ENCODE measurements at regions not wholly inside any gene's neighbourhood (a gene's known extent, or its start where the extent isn't known, plus 50 kb on each side); places are given as distances from the start of the nearest gene placed in this dataset.

DNA sequence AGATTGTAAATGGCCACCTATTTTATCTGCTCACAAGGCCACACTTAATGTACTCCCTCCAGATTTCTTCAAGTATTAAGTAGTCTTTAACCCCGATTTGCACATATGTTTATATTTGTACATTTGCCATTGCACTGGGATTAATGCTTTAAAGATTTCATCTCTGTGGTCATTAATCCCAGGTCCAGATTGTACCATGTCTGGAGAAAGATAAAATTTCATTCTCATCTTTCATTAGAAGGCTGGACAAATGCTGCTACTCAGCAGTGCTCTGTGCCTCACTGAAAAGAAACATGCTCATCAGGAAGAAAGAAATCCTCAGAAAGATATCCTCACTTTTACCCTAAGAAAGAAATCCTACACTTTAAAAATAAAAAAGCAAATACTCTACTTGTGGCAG lies 62.5 kb upstream of the LRRC3B start:
- no peaks in the 10 kb centered on the region for H3K4me1 ChIP-seq (replicated peaks in 1 of 4; ENCODE audit: control insufficient read depth in 3 of 4, insufficient read depth in 4 of 4, low read length in 3 of 4)
- no peaks in the 10 kb centered on the region for H3K36me3 ChIP-seq (ENCODE audit: control insufficient read depth in 2 of 4, insufficient read depth in 4 of 4, low read length in 3 of 4)
- H3K27ac ChIP-seq (ENCODE audit: low read depth, low read length), result no peak overlapping the region
- no peaks in the 10 kb centered on the region for H3K79me2 ChIP-seq (ENCODE audit: control insufficient read depth in 1 of 2, insufficient read depth in 2 of 2, low read length in 2 of 2)
- no peak overlapping the region for H3K4me2 ChIP-seq (ENCODE audit: insufficient read depth in 1 of 2, low read depth in 2 of 2, low read length in 2 of 2)
- 87% methylated on average over 1 of the region's 1 CpG; no CpG with 5 or more reads in 1 of the 2 experiments for WGBS, 2 experiments (ENCODE audit: extremely low coverage in 1 of 2, insufficient coverage in 1 of 2, insufficient read length in 1 of 2, insufficient replicate concordance in 2 of 2, low coverage in 1 of 2, low lambda C conversion rate in 2 of 2, missing lambda C conversion rate in 1 of 2)
- H4K20me1 ChIP-seq (replicated peaks in 1 of 2; ENCODE audit: control insufficient read depth in 1 of 2, insufficient read depth in 2 of 2, low read length in 2 of 2), result no peaks in the 10 kb centered on the region
- no peaks in the 10 kb centered on the region for H3K79me1 ChIP-seq (ENCODE audit: low read depth, low read length)
- no peak overlapping the region for H3K4me3 ChIP-seq (ENCODE audit: extremely low read depth in 1 of 4, insufficient read depth in 2 of 4, low read depth in 3 of 4, low read length in 4 of 4)
- no peak overlapping the region for H3K23ac ChIP-seq (ENCODE audit: insufficient read length)
- H4K91ac ChIP-seq (replicated peaks; ENCODE audit: insufficient read length, low read length), result no peak overlapping the region
- H2BK120ac ChIP-seq (replicated peaks; ENCODE audit: low read depth, low read length), result no peak overlapping the region
- H2AFZ ChIP-seq (ENCODE audit: low read length), result no peak overlapping the region
- DNase-seq (ENCODE audit: low read depth in 1 of 2, low spot score in 2 of 2) (no peak), FAIRE-seq (no peak)
- CTCF ChIA-PET (ENCODE audit: partially characterized antibody), result interaction anchor here (0.6 kb wide), 1 partner anchor 39 kb away, joined by 3 read pairs; no protein-coding TSS in a partner anchor
- H3K4ac ChIP-seq (replicated peaks; ENCODE audit: insufficient read length, low read depth, low read length), result no peak overlapping the region
- H2BK20ac ChIP-seq (ENCODE audit: low read length), result no peak overlapping the region
- H3K9ac ChIP-seq (replicated peaks in 1 of 4; ENCODE audit: extremely low read depth in 1 of 4, low read depth in 3 of 4, low read length in 3 of 4), result no peak overlapping the region
- H4K5ac ChIP-seq (ENCODE audit: insufficient read length, low read depth, low read length), result no peak overlapping the region
- no peak overlapping the region for H3K14ac ChIP-seq (ENCODE audit: insufficient read length)
- TF ChIP-seq TBP (IDR thresholded peaks at IDR 0.05; ENCODE audit: low read depth, low read length), result no peak
- TF ChIP-seq GABPA (IDR thresholded peaks at IDR 0.05; ENCODE audit: borderline replicate concordance, insufficient read depth, low read length), result no peak
- no peak for TF ChIP-seq CREB1 (IDR thresholded peaks at IDR 0.05)
- TF ChIP-seq CEBPB (IDR thresholded peaks at IDR 0.05; ENCODE audit: low read depth, low read length), result no peak
- TF ChIP-seq, protein P1, sequence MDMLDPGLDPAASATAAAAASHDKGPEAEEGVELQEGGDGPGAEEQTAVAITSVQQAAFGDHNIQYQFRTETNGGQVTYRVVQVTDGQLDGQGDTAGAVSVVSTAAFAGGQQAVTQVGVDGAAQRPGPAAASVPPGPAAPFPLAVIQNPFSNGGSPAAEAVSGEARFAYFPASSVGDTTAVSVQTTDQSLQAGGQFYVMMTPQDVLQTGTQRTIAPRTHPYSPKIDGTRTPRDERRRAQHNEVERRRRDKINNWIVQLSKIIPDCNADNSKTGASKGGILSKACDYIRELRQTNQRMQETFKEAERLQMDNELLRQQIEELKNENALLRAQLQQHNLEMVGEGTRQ (IDR thresholded peaks at IDR 0.05; ENCODE audit: low read length), result no peak
- no peak for TF ChIP-seq SUZ12 (IDR thresholded peaks at IDR 0.05; ENCODE audit: low read length)
- no peak for TF ChIP-seq EZH2 (IDR thresholded peaks at IDR 0.05; ENCODE audit: low read depth, low read length, severe bottlenecking)
- TF ChIP-seq TEAD4 (IDR thresholded peaks at IDR 0.05; ENCODE audit: low read depth, low read length), result no peak
- TF ChIP-seq POLR2AphosphoS5 (IDR thresholded peaks at IDR 0.05; ENCODE audit: low read depth, low read length), result no peak
- TF ChIP-seq, protein P2, sequence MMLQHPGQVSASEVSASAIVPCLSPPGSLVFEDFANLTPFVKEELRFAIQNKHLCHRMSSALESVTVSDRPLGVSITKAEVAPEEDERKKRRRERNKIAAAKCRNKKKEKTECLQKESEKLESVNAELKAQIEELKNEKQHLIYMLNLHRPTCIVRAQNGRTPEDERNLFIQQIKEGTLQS (IDR thresholded peaks at IDR 0.05; ENCODE audit: insufficient read depth, low read depth, low read length), result no peak
- TF ChIP-seq RAD21 (IDR thresholded peaks at IDR 0.05 in 1 of 2, conservative IDR thresholded peaks at IDR 0.05 in 1 of 2; ENCODE audit: low read depth in 2 of 2, low read length in 2 of 2), result no peak
- TF ChIP-seq EGR1 (IDR thresholded peaks at IDR 0.05; ENCODE audit: borderline replicate concordance, low read depth, low read length), result no peak
- no peak for TF ChIP-seq NRF1 (IDR thresholded peaks at IDR 0.05; ENCODE audit: low read depth, low read length)
- no peak for TF ChIP-seq NANOG (IDR thresholded peaks at IDR 0.05; ENCODE audit: insufficient read depth, low read depth, low read length, poor library complexity, severe bottlenecking)
- POLR2A ChIA-PET (ENCODE audit: partially characterized antibody), result no interaction called here
- no peak overlapping the region for H2BK5ac ChIP-seq (ENCODE audit: low read depth, low read length)
- H2AK5ac ChIP-seq (ENCODE audit: low read depth, low read length), result no peak overlapping the region
- no peaks in the 10 kb centered on the region for H3K9me3 ChIP-seq (ENCODE audit: insufficient read depth in 2 of 2, low read depth in 1 of 2, low read length in 1 of 2)
- H2BK12ac ChIP-seq (ENCODE audit: low read depth, low read length), result no peak overlapping the region
- no peaks in the 10 kb centered on the region for H3K27me3 ChIP-seq (replicated peaks in 1 of 4; ENCODE audit: control insufficient read depth in 3 of 4, extremely low read depth in 1 of 4, insufficient read depth in 3 of 4, low read length in 3 of 4)
- H3K56ac ChIP-seq (replicated peaks; ENCODE audit: insufficient read length, low read depth, low read length), result no peak overlapping the region
- H4K8ac ChIP-seq (ENCODE audit: extremely low read depth, insufficient read depth, low read length), result no peak overlapping the region
- no peak overlapping the region for H2BK15ac ChIP-seq (ENCODE audit: low read length)
- H3K23me2 ChIP-seq (ENCODE audit: low read depth, low read length), result no peaks in the 10 kb centered on the region
- no peak overlapping the region for H3K18ac ChIP-seq (ENCODE audit: extremely low read depth, low read length)
